HG02623 (cell line): ENCODE measurements at regions not wholly inside any gene's neighbourhood (a gene's known extent, or its start where the extent isn't known, plus 50 kb on each side); places are given as distances from the start of the nearest gene placed in this dataset.

Experiments
- ATAC-seq: cut with Tn5 transposase; IDR thresholded peaks from one replicate; pipeline ENCODE4 v1.9.1; 2021; ENCODE audit warnings: moderate library complexity; ENCODE audit not compliant: unreplicated experiment

GRCh38 chr3:167895684-167896083 lies 160.2 kb downstream of the SERPINI1 start:
- no peak for ATAC-seq

GRCh38 chr3:167895178-167895577 lies 159.7 kb downstream of the SERPINI1 start:
- no peak for ATAC-seq

GRCh38 chr3:167892205-167892604 lies 156.7 kb downstream of the SERPINI1 start:
- ATAC-seq, result no peak

- no peak for ATAC-seq
Measured at GRCh38 chr3:167887096-167887495, 151.6 kb downstream of the SERPINI1 start.

- ATAC-seq, result no peak
Measured at GRCh38 chr3:167886690-167887089, 151.2 kb downstream of the SERPINI1 start.

- no peak for ATAC-seq
Measured at GRCh38 chr3:167885277-167885676, 149.8 kb downstream of the SERPINI1 start.

- ATAC-seq, result no peak
Measured at GRCh38 chr3:167884481-167884880, 149.0 kb downstream of the SERPINI1 start.

- ATAC-seq, result no peak
Measured at GRCh38 chr3:167883452-167883851, 147.9 kb downstream of the SERPINI1 start.

- peak; percentile 88 for ATAC-seq
Measured at GRCh38 chr3:167882057-167882667, 146.6 kb downstream of the SERPINI1 start.

GRCh38 chr3:167880183-167880582 lies 144.7 kb downstream of the SERPINI1 start:
- ATAC-seq, result no peak

- no peak for ATAC-seq
Measured at GRCh38 chr3:167876620-167877281, 141.2 kb downstream of the SERPINI1 start.
